MG63 (cell line): ENCODE measurements at regions not wholly inside any gene's neighbourhood (a gene's known extent, or its start where the extent isn't known, plus 50 kb on each side); places are given as distances from the start of the nearest gene placed in this dataset.

ENCODE experiments used
- DNase-seq: peaks from one replicate; pipeline ENCODE4 v3.0.0-alpha.2; 2020
- H3K27me3 ChIP-seq: fragments of 250-450 bp; sonication (Bioruptor Pico); 2 replicates; pipeline ENCODE4 v1.5.1; 2020; ENCODE audit warnings: mild to moderate bottlenecking, moderate library complexity
- H3K36me3 ChIP-seq: fragments of 250-450 bp; sonication (Bioruptor Pico); 2 replicates; pipeline ENCODE4 v1.5.1; 2020; ENCODE audit warnings: mild to moderate bottlenecking, moderate library complexity
- H3K4me3 ChIP-seq: fragments of 250-450 bp; sonication (Bioruptor Pico); 2 replicates; pipeline ENCODE4 v1.5.1; 2020; ENCODE audit warnings: mild to moderate bottlenecking, moderate library complexity
- H3K9me3 ChIP-seq: fragments of 250-450 bp; sonication (Bioruptor Pico); 2 replicates; pipeline ENCODE4 v1.5.1; 2020; ENCODE audit warnings: mild to moderate bottlenecking, moderate library complexity

- no peak overlapping the region for H3K4me3 ChIP-seq
- H3K9me3 ChIP-seq: no peaks in the 10 kb centered on the region
- no peak for DNase-seq
- no peaks in the 10 kb centered on the region; the same call in 1 of the 2 replicates for H3K27me3 ChIP-seq
- no peaks in the 10 kb centered on the region for H3K36me3 ChIP-seq
These were observed 130.9 kb upstream of the ADAMTS16 start for GRCh38 chr5:5009240-5009639.

GRCh38 chr5:5011151-5011550, 129.0 kb upstream of the ADAMTS16 start:
- no peak overlapping the region for H3K4me3 ChIP-seq
- DNase-seq: no peak
- no peaks in the 10 kb centered on the region for H3K27me3 ChIP-seq
- H3K36me3 ChIP-seq: no peaks in the 10 kb centered on the region
- no peaks in the 10 kb centered on the region for H3K9me3 ChIP-seq

GRCh38 chr5:5014586-5015235, 125.4 kb upstream of the ADAMTS16 start:
- Histone ChIP-seq H3K4me3 (no peak overlapping the region), H3K9me3 (no peaks in the 10 kb centered on the region), H3K27me3 (no peaks in the 10 kb centered on the region), H3K36me3 (no peaks in the 10 kb centered on the region)
- peak; percentile 97 for DNase-seq

- Histone ChIP-seq H3K9me3 (no peaks in the 10 kb centered on the region), H3K36me3 (no peaks in the 10 kb centered on the region), H3K27me3 (no peaks in the 10 kb centered on the region), H3K4me3 (no peak overlapping the region)
- DNase-seq: peak; percentile 98
These were observed 122.1 kb upstream of the ADAMTS16 start for GRCh38 chr5:5017827-5018577.

GRCh38 chr5:5018578-5018970, 121.6 kb upstream of the ADAMTS16 start:
- H3K36me3 ChIP-seq: no peaks in the 10 kb centered on the region
- H3K27me3 ChIP-seq: no peaks in the 10 kb centered on the region
- H3K4me3 ChIP-seq: no peak overlapping the region
- DNase-seq: peak; percentile 92
- H3K9me3 ChIP-seq: no peaks in the 10 kb centered on the region

GRCh38 chr5:5021436-5021835, 118.7 kb upstream of the ADAMTS16 start:
- Histone ChIP-seq H3K9me3 (no peaks in the 10 kb centered on the region), H3K36me3 (no peaks in the 10 kb centered on the region)
- no peak for DNase-seq

GRCh38 chr5:5025098-5025773, 114.9 kb upstream of the ADAMTS16 start:
- DNase-seq: no peak
- H3K9me3 ChIP-seq: no peaks in the 10 kb centered on the region
- peaks cover 4% of the 10 kb centered on the region for H3K27me3 ChIP-seq
- no peaks in the 10 kb centered on the region for H3K36me3 ChIP-seq
- peak overlapping the region; percentile 45 for H3K4me3 ChIP-seq

More at GRCh38 chr5:5021436-5021835, 118.7 kb upstream of the ADAMTS16 start:
- no peaks in the 10 kb centered on the region for H3K27me3 ChIP-seq
- H3K4me3 ChIP-seq: no peak overlapping the region

- peak; percentile 57 for DNase-seq
- 0 out of 2 replicates have a peak, but pooled peaks cover 2% of the 10 kb centered on the region for H3K9me3 ChIP-seq
- no peaks in the 10 kb centered on the region for H3K36me3 ChIP-seq
- H3K27me3 ChIP-seq: peaks cover 4% of the 10 kb centered on the region
- peak overlapping the region; percentile 45 for H3K4me3 ChIP-seq
These were observed 114.2 kb upstream of the ADAMTS16 start for GRCh38 chr5:5025774-5026408.

GRCh38 chr5:5026409-5026785, 113.7 kb upstream of the ADAMTS16 start:
- H3K4me3 ChIP-seq: no peak overlapping the region
- no peaks in the 10 kb centered on the region for H3K36me3 ChIP-seq
- peaks cover 4% of the 10 kb centered on the region for H3K27me3 ChIP-seq
- 0 out of 2 replicates have a peak, but pooled peaks cover 2% of the 10 kb centered on the region for H3K9me3 ChIP-seq
- peak; percentile 38 for DNase-seq

- Histone ChIP-seq H3K36me3 (no peaks in the 10 kb centered on the region), H3K27me3 (peaks cover 4% of the 10 kb centered on the region), H3K9me3 (0 out of 2 replicates have a peak, but pooled peaks cover 2% of the 10 kb centered on the region), H3K4me3 (no peak overlapping the region)
- DNase-seq: no peak
These were observed 108.5 kb upstream of the ADAMTS16 start for GRCh38 chr5:5031665-5032064.

GRCh38 chr5:5037674-5038073, 102.5 kb upstream of the ADAMTS16 start:
- DNase-seq: no peak
- Histone ChIP-seq H3K4me3 (no peak overlapping the region), H3K9me3 (no peaks in the 10 kb centered on the region), H3K36me3 (no peaks in the 10 kb centered on the region), H3K27me3 (peaks cover 14% of the 10 kb centered on the region)

GRCh38 chr5:5039918-5040317, 100.2 kb upstream of the ADAMTS16 start:
- Histone ChIP-seq H3K4me3 (no peak overlapping the region), H3K9me3 (no peaks in the 10 kb centered on the region)

GRCh38 chr5:5040712-5041111, 99.4 kb upstream of the ADAMTS16 start:
- DNase-seq: no peak
- no peaks in the 10 kb centered on the region for H3K9me3 ChIP-seq
- H3K36me3 ChIP-seq: no peaks in the 10 kb centered on the region
- H3K27me3 ChIP-seq: peaks cover 14% of the 10 kb centered on the region
- no peak overlapping the region for H3K4me3 ChIP-seq

More at GRCh38 chr5:5039918-5040317, 100.2 kb upstream of the ADAMTS16 start:
- no peaks in the 10 kb centered on the region for H3K36me3 ChIP-seq
- H3K27me3 ChIP-seq: peaks cover 14% of the 10 kb centered on the region
- no peak for DNase-seq

GRCh38 chr5:5042806-5043205, 97.3 kb upstream of the ADAMTS16 start:
- H3K9me3 ChIP-seq: no peaks in the 10 kb centered on the region
- DNase-seq: no peak
- no peak overlapping the region for H3K4me3 ChIP-seq
- H3K36me3 ChIP-seq: no peaks in the 10 kb centered on the region
- H3K27me3 ChIP-seq: peaks cover 17% of the 10 kb centered on the region

- peaks cover 17% of the 10 kb centered on the region for H3K27me3 ChIP-seq
- no peaks in the 10 kb centered on the region for H3K36me3 ChIP-seq
- no peak overlapping the region for H3K4me3 ChIP-seq
- H3K9me3 ChIP-seq: no peaks in the 10 kb centered on the region
- no peak for DNase-seq
These were observed 96.8 kb upstream of the ADAMTS16 start for GRCh38 chr5:5043346-5043745.

GRCh38 chr5:5044247-5044840, 95.8 kb upstream of the ADAMTS16 start:
- Histone ChIP-seq H3K27me3 (peaks cover 17% of the 10 kb centered on the region), H3K36me3 (no peaks in the 10 kb centered on the region), H3K4me3 (no peak overlapping the region), H3K9me3 (no peaks in the 10 kb centered on the region)
- DNase-seq: no peak
